Limb (tissue), 2 donors: ENCODE measurements at regions not wholly inside any gene's neighbourhood (a gene's known extent, or its start where the extent isn't known, plus 50 kb on each side); places are given as distances from the start of the nearest gene placed in this dataset.

Experiments
- DNase-seq, 2 donors: peaks; one replicate each; pipeline ENCODE4 v3.0.0-alpha.2; 2016; ENCODE audit errors: extremely low spot score in 2 of 2

DNA sequence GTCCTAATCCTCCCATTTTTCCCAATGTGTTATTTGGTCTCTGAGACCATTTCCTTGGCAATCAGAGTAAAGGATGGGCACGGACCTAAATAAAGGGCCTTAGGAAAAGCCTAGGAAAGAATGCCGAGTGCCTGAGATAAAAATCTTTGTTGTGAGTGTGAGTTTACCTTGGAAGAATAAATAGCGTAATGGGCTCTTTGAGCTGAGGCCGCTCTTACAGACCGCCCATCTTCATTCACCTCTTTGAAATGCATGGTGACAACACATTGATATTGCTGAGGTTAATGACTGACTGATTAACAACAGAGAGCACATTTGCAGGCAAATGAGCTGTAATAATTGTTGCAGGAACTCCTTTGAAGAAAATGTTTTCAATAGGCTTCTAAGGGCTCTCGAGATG lies 1967.1 kb upstream of the WWC1 start:
- no peak for DNase-seq

DNA sequence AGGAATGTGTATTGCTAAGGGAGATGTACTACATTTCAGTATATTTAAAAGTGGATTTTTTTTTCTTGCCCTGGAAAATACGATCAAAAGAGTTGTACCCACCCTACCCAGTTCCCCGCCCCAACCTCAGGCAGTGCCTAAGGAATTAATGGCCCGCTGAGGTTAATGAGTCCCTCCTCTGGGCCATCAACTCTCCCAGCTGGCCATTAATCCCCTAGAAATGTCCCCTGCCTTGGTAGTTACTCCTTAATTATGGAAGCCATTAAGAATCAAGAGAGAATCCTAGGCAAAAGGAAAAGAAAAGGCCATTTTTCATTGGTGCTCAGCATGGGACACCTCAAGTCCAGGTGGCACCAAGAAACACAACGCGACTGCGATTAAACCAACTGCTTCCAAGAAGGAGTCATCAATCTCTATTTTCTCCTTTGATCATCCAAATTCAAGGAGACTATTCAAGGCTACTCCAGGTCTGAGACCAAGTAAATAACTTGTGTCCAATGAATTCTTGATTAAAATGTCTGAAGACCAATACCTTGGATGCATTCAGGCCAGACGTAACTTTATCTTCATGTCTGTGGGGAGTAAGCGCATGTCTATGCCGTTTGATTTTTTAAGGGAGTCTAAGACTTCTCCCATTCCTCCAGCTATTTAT lies 1962.2 kb upstream of the WWC1 start:
- no peak for DNase-seq

DNA sequence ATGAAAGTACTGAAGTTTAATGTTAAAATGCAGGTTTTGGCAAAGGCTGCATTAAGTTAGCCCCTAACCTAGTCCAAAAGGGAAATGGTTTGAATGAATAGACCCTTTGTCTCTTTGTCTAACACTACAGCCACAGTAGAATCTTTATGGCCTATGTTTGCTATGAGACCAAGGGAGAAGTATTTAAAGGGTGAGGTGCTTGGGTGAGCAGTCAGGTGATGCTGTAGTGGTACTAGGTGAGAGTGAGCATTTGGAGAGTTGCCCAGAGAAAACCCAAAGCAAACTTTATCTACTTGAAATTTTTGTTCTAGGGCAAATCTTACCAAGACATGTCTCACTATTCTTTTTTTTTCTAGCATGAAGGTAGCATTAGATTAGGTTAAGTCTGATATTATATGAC lies 1961.4 kb upstream of the WWC1 start:
- DNase-seq: no peak

DNA sequence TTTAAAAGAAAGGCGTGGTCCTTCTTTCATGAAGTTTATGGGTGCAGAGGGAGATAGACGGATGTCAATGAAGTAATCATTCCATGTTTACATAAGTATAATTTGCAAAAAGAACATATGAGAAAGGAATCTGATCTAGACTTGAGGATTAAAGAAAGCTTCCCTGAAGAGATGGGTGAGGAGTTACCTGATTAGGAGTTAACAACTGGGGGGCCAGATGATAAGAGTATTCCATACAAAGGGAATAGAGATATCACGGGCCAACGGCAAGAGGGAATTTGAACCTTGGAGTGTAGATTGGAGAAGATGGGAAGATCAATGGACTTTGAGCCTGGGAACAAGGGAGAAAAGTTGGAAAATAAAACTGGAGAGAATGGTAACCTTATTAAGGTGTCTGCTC lies 1959.9 kb upstream of the WWC1 start:
- no peak for DNase-seq

DNA sequence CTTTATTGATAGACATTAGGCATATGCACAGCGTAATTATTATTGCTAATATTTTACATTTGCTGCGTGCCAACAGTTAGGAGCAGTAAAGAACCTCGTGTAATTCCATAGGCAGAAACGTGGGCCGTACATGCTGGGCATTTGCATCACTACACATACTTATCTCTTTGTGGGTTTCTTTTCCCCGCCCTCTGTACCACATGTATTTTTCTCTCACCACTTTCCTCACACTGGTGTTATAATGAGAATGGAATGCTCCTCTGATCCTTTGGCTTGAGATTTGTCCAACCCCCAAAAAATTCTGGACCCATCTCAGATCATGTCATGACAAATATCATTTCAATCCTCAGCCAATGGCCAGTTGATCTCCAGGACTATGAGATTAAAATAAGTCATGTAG lies 1952.6 kb upstream of the WWC1 start:
- no peak for DNase-seq

DNA sequence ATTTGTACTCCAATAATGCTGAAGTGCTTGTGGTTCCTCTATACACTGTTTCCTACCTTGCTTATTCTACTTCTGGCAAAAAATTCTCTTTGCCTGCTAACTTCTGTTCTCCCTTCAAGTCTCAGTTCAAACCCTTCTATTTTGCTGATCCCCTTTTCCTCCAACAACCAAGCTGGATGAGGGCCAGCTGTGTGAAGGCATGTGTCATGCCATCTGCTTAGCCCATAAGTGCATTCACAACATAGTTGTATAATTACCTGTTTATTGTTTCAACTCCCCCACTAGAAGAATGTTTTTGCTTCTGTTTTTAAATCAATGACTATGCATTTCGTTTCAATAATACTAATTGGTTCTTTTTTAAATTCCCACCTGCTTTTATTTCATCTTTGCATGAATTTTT lies 1951.4 kb upstream of the WWC1 start:
- no peak for DNase-seq

DNA sequence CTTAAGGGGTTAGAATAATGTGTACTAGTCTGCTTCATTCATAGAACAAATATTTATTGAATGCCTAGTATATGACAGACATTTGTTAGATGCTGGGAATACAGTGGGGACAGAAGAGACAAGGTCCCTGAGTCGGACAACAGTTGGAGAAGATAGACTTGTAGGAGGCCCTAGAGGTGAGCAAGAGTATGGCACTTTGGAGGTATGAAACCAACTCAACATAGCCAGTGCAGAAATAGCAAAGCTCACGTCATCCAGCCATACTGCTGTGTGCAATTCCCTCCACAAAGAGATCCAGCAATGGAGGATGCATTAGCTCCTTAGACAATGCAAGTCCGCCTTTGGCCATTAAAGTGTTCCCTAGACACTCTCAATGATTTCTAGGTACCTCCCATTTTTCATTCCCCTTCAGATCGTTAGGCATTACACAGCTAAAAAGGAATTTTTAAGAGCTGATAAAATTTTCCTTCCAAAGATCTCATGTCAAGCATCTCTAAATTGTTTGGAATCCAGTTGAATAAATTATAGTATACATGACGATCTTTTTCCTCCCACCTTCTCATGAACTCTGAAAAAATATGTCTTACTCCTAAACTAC lies 1949.6 kb upstream of the WWC1 start:
- DNase-seq: no peak

DNA sequence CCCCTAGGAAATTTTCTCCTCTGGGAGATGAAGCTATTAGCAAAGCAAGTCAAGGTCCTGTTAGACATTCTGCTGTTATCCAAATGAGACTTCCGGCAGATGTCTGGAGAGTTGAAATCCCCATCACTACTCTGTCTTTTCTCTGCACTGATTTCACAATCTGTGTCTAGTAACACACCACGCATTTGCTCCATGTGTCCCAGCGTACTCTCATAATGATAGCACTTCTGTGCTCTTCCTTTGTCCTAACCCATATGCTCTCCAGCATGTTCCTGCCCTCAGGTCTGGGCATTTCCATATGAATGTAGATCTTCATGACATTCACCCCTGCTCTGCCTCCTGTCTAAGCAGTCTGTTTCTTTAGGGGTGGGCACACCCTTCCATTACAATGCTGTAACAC lies 1949.0 kb upstream of the WWC1 start:
- DNase-seq: no peak

DNA sequence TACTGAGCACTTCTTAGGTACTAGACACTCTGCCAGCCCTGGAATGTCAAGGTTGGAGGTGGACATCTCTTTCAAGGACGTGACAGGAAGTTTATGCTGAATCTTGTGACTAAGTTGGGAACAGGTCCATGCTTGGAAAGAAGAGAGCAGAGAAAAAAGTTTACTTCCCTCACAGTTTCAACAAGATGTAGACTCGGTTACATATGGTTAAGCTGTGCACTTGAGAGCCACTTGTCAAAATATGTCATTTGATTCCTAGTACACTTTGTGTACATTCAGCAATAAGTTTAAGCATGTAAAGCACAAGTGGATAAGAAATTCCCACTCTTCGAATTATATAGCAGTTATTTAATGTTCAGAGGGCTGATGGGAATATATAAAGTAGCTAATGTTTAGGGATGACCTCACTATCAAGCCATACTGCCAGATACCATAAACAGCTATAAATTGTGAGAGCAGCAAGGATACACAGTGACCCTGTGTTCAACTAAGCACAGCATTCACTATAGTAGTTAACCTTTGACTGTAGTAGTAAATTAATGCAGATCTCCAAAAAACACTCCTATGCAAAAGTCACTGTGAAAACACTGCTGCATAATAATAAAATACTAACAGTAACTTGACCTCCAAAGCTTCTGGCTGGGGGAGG lies 1944.6 kb upstream of the WWC1 start:
- DNase-seq: peak in 1 of 2 donors; percentile 47

DNA sequence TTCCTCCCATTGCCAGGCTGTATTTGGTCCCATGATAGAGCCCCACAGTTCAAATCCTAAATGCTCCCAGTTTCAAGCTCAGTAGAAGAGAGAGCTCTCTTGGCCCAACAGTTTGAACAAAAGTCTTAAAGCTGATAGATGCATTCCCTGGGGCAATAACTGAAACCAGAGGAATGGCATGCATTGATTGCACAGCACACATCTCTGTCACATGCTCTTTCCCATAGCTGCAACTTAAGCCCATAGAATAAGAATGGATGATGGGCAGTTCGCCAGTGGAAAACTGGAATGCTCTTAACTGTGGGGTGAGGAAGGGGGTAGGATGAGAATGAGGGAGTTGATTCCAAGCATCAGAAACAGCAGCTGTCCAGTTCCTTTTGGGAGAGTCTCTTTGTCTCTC lies 1942.4 kb upstream of the WWC1 start:
- DNase-seq: peak; percentile 40 to 57

DNA sequence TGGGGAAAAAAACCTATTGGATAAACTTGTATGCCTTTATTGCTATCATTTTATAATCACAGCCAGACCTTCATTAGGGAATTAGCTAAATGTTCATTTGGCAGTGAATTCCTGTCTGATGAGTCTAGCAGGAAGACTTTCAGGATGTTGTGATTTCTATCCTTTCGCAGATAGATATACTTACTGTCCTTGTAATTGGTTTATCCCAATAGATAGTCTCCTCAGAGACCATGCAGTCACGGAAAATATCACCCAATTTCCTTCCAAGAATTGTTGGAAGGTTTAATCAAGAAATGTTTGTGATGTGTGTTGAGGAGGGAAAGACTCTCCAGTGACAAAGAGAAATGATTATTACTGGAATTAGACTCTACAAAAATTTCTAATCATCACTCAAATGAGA lies 1937.9 kb upstream of the WWC1 start:
- DNase-seq: no peak

DNA sequence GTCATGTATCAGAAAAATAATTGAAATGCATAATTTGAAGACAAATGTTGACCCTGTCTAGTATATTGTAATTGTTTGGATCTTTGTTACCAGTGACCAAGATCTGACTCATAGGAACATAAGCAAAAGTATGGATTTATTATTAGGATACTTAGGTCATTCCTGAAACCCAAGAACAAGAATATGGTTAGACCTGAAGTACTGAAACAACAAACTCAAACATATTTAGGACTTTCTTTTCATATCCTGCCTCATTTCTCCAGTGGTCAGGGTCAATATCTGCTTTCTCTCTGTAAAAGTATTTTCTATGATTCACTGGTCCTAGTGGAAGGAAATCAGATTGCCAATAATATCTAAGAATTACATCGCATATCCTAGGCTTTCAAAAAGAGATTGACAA lies 1937.1 kb upstream of the WWC1 start:
- DNase-seq: no peak

DNA sequence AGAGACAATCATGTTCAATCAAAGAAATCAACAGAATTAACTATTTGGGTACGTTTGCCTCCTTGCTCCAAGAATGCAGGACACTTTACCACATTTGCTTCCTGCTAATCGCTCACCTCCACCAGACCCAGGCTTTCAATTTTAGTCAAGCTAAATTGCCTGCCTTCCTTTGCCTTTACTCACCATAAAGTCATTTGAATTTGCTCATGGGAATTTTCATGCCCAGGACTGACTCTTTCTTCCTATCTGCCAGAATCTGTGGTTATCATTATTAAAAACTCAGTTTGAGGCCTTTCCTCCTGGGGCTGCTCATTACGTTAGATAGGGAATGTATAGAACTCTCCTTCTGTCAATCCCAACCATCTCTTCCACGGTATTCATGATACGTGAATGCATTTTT lies 1935.3 kb upstream of the WWC1 start:
- no peak for DNase-seq

DNA sequence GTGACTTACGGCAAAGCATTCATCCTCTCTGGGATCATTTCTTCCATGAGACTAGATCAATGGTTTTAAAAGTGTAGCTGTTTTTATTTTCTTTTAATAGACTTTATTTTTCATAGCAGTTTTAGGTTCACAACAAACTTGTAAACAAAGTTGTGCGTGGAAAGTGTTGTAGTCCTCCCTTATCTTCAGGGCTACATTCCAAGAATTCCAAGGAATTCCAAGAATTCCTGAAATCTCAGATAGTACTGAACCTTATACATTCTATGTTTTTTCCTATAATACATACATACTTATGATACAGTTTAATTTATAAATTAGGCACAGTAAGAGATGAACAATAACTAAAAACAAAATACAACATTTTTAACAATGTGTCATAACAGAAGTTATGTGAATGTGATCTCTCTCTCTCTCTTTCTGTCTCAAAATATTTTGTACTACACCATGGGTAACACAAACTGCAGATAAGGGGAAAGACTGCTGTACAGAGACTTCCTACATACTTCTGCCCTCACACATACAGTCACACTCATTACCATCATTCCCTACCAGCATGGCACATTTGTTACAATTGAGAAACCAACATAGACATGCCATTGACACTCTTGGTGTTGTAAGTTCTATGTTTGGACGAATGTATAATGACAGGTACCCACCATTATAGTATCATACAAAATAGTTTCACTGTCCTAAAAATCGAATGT lies 1933.2 kb upstream of the WWC1 start:
- DNase-seq: no peak

DNA sequence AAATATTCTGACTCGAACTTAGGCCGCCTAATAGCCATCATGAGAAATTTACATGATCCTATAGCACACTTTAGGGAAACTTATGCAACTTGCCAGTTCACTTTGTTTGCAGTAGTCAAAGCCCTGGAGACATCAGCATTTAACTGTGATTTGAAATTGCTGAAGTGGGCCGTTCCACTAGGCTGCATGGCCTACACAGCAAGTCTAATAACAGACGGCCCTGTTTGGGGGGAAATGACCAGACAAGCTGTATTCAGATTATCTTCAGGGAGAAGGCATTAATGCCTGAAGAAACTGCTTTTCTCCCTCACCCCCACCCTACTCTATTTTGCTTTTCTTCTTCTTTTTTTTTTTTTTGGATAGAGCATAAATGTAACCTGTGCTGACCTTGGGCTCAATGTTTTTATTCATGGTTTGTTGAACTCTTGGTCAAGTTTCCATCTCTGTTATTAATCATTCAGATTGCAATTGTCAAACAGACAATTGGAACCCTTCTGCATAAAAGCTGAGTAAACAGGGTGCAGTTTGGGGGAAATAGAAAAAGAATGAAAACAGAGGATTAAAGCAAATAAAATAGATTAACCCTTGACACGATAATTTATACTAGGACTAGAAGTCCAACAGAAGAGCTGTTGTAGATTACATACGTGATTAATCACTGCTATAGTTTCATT lies 1928.2 kb upstream of the WWC1 start:
- no peak for DNase-seq

DNA sequence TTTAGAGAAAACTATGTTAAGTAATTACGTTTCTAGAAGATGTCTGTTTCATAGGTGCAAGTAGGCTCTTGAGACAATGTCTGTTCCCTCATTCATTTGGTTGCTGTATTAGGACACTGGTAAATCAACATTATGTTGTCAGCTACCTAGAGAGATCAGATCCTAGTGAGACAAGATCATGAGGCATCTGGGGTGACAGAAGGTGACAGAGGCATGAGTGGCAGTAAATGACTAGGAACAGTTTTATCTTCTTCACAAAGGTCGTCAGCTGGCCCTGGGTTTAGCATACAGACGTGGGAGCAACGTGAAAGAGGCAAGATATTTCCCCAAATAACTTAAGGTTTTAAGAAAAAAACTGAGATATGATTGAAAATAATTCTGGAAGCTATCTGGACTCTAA lies 1926.3 kb upstream of the WWC1 start:
- no peak for DNase-seq

DNA sequence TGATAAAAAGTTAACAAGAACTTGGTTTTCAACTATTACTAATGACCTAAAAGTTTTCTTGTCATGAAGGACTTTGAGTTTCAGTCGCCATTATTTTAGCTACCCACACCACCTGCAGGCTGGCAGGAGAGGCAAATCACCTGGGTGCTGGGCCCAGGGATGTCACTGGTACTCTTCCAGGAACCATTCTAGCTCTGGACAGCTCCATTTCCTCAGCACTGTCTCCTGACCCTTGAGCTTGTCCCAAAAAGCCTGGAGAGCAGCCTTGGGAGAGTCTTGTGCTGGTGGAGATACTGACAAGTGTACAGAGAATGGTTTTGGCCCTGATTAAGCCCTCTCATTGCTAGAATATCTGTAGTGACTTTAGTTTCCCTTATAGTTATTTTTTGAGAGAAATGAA lies 1924.1 kb upstream of the WWC1 start:
- no peak for DNase-seq

DNA sequence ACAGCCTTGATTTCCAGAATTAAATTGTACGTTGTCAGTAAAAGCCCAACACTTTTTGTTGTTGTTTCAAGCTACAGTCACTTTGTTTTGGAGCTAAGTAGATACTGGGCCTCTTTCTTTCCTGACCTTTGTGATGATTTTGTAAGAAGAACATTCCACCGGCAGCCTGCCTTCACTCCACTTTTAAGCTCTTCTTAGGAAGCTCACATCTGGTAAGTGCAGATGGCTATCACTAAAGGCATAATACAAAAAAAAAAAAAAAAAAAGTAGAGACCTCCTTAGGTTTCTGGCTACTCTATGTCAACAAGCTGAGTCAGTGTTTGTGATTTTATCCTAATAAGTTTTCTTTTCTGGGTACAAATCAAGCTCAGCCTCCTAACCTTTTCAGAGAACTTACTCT lies 1922.1 kb upstream of the WWC1 start:
- no peak for DNase-seq

DNA sequence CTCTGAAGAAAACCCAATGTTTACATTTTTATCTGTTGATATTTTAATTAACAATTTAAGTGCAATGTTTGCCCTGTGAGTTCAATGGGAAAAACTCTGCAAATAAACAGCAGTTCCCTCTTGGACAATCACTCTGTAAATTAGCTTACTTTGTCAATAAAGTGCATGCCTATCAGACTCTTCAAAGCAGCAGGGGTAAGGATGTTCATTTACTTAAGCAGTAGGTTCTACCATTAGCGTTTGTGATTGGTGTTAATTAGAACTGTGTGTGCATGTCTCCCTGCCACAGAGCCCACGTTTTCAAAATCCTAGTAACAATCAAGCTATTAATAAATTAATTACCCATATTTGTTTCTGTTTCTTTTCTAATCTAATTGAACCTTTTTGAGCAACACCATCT lies 1921.6 kb upstream of the WWC1 start:
- no peak for DNase-seq

DNA sequence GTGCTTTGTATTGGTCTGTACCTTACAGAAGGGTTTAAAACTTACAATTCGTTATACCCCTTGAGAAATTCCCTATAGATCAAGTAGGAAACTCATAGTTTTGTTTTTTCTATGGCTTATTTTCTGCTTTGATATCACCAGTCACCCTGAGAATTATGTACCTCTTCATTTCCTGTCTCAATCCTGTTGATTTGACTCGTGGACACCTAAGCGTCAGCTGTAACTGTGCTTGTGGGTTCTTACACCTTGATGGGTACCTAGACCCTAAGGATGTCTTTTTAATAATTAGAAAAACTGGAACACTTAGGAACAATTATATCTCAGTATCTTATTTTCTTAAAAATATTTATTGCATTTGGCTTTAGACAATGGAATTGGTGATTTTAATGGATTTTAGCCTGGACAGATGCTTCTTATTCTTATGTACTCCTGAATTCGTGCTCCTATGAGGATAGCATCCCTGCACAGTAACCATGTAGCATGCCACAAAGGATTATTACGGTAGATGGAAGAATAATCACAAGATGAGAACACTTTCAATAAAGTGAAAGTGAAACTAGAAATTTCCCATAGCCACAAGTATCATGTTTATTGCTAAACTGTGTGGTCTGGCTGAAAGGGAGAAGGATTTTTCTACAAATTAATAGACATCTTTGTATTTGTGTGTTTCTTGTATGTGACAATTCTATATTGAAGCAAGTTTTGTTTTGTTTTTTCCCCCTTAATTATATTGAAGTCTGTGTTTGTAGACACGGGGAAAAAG lies 1920.3 kb upstream of the WWC1 start:
- no peak for DNase-seq

DNA sequence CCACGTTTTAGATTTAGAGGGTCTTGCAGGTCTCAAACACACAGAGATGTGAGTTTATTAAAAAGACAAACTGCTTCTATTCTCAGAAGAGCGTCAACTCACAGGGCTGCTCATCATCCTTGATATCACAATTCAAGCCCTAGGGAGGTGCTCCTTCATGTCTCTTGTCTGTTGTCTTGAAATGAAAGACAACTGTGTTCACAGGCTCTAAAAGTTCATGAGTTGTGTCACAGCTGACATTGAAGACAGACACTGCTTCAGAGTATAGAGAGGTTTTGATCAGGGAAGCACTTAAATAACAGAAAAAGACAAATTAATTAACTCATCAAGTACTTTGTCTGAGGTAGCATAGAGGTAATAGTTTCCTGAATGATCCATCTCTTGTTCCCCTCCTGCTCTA lies 1917.6 kb upstream of the WWC1 start:
- DNase-seq: no peak
